ENCODE measurements at regions not wholly inside any gene's neighbourhood (a gene's known extent, or its start where the extent isn't known, plus 50 kb on each side); places are given as distances from the start of the nearest gene placed in this dataset.

DNA sequence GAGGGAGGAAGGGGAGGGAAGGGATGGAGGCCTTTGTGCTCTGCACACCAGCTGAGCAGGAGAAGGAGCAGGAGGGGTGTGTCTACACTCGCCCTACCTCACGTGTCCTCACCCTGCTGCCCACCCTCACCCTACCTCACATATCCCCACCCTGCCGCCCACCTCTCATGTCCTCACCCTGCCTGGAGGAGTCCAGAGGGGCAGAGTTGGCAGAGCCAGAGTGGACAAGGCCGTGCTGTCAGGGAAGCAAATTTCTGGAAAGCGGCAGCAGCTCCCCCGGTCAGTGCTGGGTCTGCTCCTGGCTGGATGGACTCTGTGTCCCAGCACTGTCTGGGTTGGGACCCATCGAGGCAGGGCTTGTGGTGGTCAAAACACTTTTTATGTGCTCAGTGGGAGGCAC, 799.6 kb downstream of the BRD1 start:
- H3K4me3 ChIP-seq (ENCODE audit: low read length), result no peak overlapping the region
- no peak for DNase-seq (ENCODE audit: low read depth, low spot score)

- DNase-seq (ENCODE audit: low read depth, low spot score), result no peak
These were observed 800.4 kb downstream of the BRD1 start for GRCh38 chr22:49027368-49027670.

GRCh38 chr22:49026494-49027367, 800.9 kb downstream of the BRD1 start:
- no peak for DNase-seq (ENCODE audit: low read depth, low spot score)
- H3K4me3 ChIP-seq (ENCODE audit: low read length), result no peak overlapping the region

More at GRCh38 chr22:49027368-49027670, 800.4 kb downstream of the BRD1 start:
- H3K4me3 ChIP-seq (ENCODE audit: low read length), result no peak overlapping the region

DNA sequence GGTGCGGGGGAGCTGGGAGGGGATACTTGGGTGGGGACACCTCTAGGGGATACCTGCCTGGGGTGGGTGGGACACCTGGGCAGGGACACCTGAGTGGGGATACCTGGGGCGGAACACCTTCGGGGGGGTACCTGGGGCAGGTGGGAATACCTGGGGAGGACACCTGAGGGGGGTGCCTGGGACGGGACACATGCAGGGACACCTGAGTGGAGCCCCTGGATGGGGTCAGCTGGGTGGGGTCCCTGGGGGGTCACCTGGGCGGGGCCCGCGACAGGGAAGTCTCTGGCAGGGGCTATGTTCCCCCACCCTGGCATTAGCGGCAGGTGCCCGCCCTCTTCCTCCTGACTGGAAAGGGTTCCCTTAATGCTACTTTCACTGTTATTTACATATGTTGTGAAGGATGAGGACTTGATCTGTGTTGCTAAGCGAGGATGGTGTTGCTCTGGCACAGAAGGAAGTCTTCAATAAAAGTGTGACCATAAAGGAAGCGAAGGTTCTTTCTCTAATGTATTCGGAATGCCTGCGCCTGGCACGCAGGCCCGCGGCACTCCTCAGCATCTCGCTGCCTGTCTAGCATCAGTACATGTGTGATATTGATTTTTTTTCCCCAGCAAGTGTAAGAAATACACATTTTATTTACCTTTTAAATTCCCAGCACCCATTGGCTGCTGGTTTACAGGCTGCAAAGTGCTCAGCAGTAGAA, 801.7 kb downstream of the BRD1 start:
- H3K4me3 ChIP-seq (ENCODE audit: low read length), result no peak overlapping the region

DNA sequence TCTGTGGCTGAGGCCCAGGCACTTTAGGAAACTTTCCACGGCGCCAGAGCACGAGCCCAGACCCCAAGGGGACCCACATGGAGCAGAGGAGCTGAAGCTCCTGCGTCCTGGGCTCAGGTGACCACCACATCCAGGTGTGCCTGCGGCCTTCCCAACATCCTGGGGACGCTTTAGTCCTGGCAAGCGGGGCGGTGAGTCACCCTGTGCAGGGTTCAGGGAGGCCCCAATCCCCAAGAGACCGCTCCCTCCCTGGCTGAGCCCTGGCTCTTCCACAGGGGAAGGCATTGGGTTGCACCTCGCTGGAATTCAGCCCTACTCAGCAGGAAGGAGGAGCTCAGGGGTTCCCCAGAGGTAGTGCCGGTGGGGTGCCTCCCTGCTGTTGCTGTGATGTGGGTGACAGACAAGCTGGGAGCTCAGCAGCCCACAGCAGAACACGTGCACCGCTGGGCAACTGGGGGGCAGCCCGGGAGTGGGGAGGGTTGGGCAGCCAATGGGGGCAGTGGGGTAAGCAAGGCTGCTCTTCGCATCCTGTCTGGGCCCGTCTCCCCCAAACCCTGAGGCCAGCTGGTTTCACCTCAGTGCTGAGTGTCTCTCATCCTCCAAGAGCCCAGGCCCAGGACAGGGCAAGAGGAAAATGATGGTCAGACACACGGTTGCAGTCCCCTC, 802.8 kb downstream of the BRD1 start:
- DNase-seq (ENCODE audit: low read depth, low spot score), result no peak
- no peak overlapping the region for H3K4me3 ChIP-seq (ENCODE audit: low read length)

More for the DNA sequence above, 801.7 kb downstream of the BRD1 start:
- no peak for DNase-seq (ENCODE audit: low read depth, low spot score)

- DNase-seq (ENCODE audit: low read depth, low spot score), result no peak
- no peak overlapping the region for H3K4me3 ChIP-seq (ENCODE audit: low read length)
These were observed 803.5 kb downstream of the BRD1 start for GRCh38 chr22:49023879-49024774.

DNA sequence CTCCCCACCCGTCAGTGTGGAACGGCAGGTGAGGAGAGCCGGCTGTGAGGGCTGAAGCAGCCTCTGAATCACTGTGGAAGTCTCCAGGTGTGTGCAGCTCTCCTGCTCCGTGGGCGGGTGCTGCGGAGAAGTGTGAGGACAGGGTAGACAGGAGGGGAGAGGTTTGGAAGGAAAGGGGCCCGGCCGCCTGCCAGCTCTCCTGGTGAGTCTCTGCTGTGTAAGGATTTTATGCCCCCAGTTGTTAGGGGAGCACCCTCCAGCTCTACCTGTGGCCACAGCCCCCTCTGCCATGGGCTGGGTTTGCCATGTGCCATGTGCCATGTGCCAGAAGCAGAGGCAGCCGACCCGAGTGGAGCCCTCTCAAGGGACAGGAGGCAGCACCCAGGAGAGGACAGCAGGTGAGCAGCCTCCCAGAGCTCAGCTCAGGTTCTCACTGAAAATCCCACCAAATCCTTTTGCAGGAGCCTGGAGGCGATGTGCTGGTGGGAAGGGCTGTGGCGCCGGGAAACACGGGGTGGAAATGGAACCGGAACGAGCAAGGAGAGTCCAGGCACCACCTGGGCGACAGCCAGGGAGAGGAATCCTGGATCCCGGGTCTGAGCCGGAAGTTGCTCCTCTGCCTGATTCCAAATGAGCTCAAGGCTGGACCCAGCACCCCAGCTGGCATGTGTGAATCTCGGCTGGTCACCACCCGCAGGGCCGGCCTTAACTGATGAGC, 804.4 kb downstream of the BRD1 start:
- DNase-seq (ENCODE audit: low read depth, low spot score), result no peak
- H3K4me3 ChIP-seq (ENCODE audit: low read length), result no peak overlapping the region

- DNase-seq (ENCODE audit: low read depth, low spot score), result no peak
- no peak overlapping the region for H3K4me3 ChIP-seq (ENCODE audit: low read length)
These were observed 804.9 kb downstream of the BRD1 start for GRCh38 chr22:49022816-49023160.

DNA sequence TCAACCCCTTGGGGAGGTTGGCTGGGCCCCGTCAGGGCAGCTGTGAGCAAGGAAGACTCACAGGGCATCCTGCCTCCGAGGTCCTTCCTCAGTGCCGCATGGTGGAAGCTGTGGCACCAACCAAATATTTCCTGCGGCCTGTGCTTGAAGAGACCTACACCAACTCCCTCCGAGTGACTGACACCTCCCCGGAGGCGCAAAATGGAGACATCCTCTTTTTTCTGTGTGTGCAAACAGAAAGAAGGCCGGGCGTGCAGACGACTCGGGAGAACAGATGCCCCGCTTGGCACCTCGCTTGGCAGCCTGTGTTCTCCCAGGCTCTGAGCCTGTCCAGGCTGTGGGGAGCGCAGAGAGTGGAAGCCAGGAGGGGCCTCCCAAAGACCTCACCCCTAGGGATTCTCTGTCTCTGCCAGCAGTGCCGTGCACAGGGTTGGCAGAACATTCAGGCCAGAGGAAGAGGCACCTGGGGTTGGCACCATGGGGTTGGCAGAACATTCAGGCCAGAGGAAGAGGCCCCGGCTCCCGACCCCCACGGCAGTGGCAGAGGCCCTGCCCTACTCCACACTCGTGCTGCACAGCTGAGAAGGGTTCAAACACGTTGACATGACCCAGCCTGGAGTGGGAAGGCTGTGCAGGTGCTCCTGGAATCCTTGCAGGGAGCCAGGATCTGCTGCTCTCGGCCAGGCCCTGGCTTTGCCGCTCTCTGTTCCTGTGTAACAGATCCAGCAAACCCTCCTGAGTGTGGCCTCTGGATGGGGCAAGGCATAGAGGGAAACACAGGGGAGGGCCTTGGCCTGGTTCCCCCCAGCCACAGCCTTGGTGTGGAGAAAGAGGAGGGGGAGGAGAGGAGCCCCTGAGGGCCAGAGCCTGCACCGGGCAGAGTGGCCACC, 805.5 kb downstream of the BRD1 start:
- H3K4me3 ChIP-seq (ENCODE audit: low read length), result no peak overlapping the region
- DNase-seq (ENCODE audit: low read depth, low spot score), result no peak

GRCh38 chr22:49021131-49021925, 806.3 kb downstream of the BRD1 start:
- no peak overlapping the region for H3K4me3 ChIP-seq (ENCODE audit: low read length)
- DNase-seq (ENCODE audit: low read depth, low spot score), result no peak

DNA sequence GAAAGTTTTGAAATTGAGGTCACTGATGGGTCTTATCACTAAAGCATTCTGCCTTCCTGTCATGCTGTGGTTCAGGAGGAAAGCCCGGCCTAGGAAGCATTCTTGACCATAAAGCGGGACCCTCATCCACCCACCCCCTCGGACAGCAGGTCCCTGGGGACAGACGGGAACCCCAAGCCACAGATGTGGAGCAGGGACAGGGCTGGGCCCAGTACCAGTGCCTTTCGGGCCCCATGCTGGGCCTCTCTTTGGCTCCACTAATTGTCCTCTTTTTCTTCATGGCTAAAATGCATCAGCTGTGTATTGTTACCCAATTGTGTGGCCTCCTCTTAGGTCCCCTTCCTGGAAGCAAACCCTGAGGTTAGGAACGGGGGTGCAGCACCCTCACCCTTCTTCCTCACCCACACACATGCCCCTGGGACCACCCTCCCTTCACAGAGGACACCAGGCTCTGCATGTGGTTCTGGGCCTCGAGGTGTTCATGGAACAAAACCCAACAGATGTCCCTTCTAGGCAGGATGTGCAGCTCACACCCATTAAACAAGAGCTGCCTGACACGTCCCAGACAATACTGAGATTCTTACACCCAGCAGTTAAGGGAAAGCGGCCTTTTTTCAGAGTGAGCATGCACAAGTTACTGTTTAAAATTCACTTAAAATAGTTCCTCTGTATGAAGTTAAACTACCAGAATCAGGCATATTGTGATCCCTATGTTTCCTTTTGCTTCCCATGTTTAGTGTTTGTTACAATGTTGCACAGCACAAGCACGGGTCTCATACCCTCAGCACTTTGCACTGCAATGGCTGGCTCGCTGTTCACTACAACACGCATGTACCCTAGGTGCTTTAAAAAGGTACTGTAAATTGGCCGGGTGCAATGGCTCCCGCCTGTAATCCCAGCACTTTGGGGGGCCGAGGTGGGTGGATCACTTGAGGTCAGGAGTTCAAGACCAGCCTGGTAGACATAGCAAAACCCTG, 807.6 kb downstream of the BRD1 start:
- DNase-seq (ENCODE audit: low read depth, low spot score), result no peak
- no peak overlapping the region for H3K4me3 ChIP-seq (ENCODE audit: low read length)

DNA sequence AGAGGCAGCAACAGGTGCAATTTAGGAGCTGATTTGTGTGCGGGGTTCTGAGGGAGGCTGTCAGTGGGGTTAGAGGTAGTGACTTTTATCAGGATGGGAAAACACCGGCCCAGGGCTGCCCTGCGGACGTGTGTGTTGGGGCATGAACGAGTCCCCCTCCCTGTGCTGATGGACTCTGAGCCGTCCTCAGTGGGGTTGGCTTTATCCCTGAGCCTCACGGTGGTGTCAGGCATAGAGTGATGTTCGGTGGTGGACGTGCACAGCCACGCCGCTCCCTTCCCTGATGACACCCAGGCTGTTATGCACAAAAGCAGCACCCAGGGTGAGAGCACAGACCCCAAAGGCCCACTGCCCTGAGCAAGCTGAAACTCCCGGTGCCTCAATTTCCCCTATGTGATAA, 809.1 kb downstream of the BRD1 start:
- no peak for DNase-seq (ENCODE audit: low read depth, low spot score)
- no peak overlapping the region for H3K4me3 ChIP-seq (ENCODE audit: low read length)

DNA sequence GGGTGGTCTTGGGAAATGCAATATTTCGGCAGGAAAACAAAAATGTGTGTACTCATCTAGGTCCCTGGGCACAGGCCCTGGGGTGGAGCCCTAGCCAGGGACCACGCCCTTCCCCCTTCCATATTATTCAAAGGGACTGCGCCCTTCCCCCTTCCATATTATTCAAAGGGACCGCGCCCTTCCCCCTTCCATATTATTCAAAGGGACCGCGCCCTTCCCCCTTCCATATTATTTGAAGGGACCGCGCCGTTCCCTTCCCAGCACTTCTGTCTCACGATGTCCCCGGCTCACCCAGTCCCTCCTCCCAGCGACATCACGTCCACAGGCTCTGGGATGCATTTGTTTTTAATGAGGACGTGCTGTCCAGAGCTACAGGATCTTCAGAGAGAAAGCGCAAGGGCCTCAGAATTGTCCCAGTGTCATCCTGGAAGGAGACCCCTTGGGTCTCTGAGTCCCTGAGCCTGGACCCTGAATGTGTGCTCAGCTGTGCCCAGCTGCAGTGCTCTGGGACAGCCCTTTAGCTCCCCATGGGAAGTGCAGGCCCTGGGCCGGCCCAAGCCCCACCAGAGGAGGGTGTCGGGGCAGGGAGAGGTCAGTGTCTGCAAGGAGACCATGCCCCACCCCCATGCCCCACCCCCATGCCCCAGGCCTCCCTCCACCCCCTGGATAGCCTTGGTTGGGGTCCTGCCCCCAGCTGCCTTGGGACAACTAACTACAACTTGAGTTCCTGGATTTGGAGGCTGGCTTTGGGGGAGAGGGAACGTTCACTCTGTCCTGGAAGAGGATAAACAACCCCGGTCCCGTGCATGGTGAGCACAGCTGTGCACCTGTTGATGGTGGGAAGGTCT, 810.0 kb downstream of the BRD1 start:
- H3K4me3 ChIP-seq (ENCODE audit: low read length), result no peak overlapping the region
- DNase-seq (ENCODE audit: low read depth, low spot score), result no peak

DNA sequence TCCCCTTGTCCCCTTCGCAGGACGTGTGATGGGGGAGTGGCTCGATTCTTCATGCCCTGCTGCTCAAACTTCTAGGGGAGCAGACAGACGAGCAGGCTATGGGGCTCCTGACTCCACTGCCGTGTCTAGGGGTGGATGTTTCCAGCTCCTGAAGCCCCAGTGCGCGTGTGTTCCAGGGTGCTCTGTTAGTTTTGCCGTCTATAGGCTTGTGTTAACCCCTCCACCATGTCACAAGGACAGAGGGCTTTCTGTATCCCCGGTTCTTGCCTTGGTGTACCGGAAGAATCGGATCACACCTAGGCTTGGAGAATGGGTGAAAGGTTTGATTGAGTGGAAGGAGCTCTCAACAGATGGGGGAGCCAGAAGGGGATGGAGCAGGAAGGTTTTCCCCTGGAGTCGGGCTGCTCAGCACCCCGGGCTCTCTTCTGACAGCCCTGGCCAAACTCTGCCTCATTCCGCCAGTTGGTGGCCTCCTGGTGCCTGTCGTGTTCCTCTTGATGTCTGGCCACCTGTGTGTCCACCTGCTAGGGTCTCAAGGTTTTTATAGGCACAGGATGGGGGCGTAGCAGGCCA, 810.7 kb downstream of the BRD1 start:
- no peak overlapping the region for H3K4me3 ChIP-seq (ENCODE audit: low read length)

More for the DNA sequence above, 810.7 kb downstream of the BRD1 start:
- no peak for DNase-seq (ENCODE audit: low read depth, low spot score)

Data from Jurkat, Clone E6-1 (cell line).